ENCODE measurements at regions not wholly inside any gene's neighbourhood (a gene's known extent, or its start where the extent isn't known, plus 50 kb on each side); places are given as distances from the start of the nearest gene placed in this dataset.

DNA sequence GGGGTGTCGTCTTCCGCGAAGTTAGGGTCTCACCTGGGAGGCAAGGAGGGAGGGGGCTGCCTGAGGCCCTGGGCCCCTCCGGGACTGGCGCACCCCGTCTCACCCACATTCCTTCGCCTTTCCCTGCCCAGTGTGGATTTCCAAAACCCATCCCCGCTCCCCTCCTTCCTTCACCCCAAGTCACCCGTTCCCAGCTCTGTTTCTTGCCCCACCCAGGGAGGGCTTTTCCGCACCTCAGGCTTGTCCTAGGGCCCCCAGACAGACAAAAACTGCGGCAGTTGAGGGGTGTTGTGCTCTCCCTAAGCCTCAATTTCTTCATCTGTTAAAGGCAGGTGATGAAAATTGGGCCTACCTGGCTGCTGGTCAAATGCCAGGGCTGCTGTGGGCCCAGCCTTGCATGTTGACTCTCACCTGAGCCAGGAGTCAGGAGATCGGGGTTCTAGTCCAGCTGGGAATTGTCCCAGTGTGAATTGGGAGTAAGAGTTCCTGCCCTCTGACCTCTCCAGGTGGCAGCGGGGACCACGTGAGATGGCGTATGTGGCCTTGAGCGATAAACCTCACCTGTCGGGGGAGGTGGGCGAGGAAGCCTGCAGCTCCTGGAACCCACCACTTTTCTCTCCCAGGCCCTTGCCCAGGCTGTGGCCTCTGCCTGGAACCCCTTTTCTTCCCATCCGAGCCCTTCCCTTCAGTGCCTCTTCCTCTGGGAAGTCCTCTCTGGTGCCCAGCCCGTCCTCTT, 143.4 kb upstream of the IER5L start:
- BruUV-seq (replicated peaks), result no TSS peak
- CTCF ChIA-PET, result no interaction called here
- Histone ChIP-seq H3K27me3 (ENCODE audit: insufficient read depth, low read depth) (no peaks in the 10 kb centered on the region), H3K4me2 (no peak overlapping the region), H3F3A (ENCODE audit: insufficient read depth, low read depth) (no peaks in the 10 kb centered on the region), H3K9me2 (ENCODE audit: insufficient read depth) (no peaks in the 10 kb centered on the region), H2AFZ (no peak overlapping the region), H3K79me2 (ENCODE audit: low read depth) (no peaks in the 10 kb centered on the region), H3K9me3 (ENCODE audit: insufficient read depth, low read depth) (no peaks in the 10 kb centered on the region), H3K27ac (no peak overlapping the region), H3K36me3 (ENCODE audit: low read depth) (no peaks in the 10 kb centered on the region), H3K4me3 (no peak overlapping the region), H3K4me1 (replicated peaks; ENCODE audit: insufficient read depth) (no peaks in the 10 kb centered on the region), H4K20me1 (ENCODE audit: insufficient read depth) (no peaks in the 10 kb centered on the region)
- DNase-seq, result no peak
- TF ChIP-seq EZH2 (IDR thresholded peaks at IDR 0.05; ENCODE audit: low read depth), result no peak
- TF ChIP-seq, protein P1, sequence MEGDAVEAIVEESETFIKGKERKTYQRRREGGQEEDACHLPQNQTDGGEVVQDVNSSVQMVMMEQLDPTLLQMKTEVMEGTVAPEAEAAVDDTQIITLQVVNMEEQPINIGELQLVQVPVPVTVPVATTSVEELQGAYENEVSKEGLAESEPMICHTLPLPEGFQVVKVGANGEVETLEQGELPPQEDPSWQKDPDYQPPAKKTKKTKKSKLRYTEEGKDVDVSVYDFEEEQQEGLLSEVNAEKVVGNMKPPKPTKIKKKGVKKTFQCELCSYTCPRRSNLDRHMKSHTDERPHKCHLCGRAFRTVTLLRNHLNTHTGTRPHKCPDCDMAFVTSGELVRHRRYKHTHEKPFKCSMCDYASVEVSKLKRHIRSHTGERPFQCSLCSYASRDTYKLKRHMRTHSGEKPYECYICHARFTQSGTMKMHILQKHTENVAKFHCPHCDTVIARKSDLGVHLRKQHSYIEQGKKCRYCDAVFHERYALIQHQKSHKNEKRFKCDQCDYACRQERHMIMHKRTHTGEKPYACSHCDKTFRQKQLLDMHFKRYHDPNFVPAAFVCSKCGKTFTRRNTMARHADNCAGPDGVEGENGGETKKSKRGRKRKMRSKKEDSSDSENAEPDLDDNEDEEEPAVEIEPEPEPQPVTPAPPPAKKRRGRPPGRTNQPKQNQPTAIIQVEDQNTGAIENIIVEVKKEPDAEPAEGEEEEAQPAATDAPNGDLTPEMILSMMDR (conservative IDR thresholded peaks at IDR 0.05), result no peak
- intact Hi-C loops (cut with micrococcal nuclease; ENCODE audit: unreplicated experiment), result no loop called here
- POLR2A ChIA-PET (ENCODE audit: unreplicated experiment), result interaction anchor here (0.6 kb wide), 1 partner anchor 149 kb away, joined by 4 read pairs; no protein-coding TSS in a partner anchor

DNA sequence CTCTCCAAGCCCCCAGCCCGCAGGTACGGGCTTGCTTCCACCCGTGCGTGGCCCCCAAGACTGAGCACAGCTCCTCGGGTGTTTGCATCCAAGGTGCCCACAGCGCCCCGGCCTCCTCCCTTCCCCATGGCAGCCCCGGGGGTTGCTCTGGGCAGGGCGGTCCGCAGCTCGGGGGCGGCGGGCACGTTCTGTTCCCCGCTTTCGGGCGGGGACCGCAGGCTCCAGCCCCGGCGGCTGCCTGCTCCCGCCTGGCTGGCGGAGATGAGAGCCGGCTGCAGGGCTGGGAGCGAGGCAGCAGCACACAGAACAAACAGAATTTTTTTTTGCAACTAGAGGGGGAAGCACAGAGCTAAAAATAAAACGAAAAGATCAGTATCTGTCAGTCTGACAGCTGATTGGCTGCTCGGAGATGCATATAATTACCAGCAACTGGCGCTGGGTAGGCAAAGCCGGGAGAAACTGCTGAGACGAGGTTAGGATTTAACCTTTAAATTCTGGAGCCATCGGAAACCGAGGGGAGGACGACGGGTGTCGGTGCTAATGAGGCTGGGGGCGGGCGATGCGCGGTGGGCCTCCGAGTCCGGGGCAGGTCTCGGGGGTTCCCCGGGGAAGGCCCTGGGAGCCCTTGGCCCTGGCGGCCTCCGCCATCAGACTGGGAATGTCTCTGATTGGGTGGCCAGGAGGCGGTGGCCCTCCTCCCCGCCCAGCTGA, 142.7 kb upstream of the IER5L start:
- Histone ChIP-seq H3K9me2 (ENCODE audit: insufficient read depth) (no peaks in the 10 kb centered on the region), H3K27me3 (ENCODE audit: insufficient read depth, low read depth) (no peaks in the 10 kb centered on the region), H3K4me2 (no peak overlapping the region), H3K4me1 (replicated peaks; ENCODE audit: insufficient read depth) (no peaks in the 10 kb centered on the region), H2AFZ (no peak overlapping the region), H4K20me1 (ENCODE audit: insufficient read depth) (no peaks in the 10 kb centered on the region), H3F3A (ENCODE audit: insufficient read depth, low read depth) (no peaks in the 10 kb centered on the region), H3K27ac (no peak overlapping the region), H3K79me2 (ENCODE audit: low read depth) (no peaks in the 10 kb centered on the region), H3K4me3 (no peak overlapping the region), H3K36me3 (ENCODE audit: low read depth) (no peaks in the 10 kb centered on the region), H3K9me3 (ENCODE audit: insufficient read depth, low read depth) (no peaks in the 10 kb centered on the region)
- POLR2A ChIA-PET (ENCODE audit: unreplicated experiment), result interaction anchor here (0.6 kb wide), 2 partner anchors 148 to 159 kb away, joined by 4 to 8 read pairs; no protein-coding TSS in a partner anchor
- CTCF ChIA-PET, result no interaction called here
- DNase-seq, result peak in 1 of 2 experiments; percentile 48
- TF ChIP-seq, protein P1 (conservative IDR thresholded peaks at IDR 0.05), result no peak
- no peak for TF ChIP-seq EZH2 (IDR thresholded peaks at IDR 0.05; ENCODE audit: low read depth)
- intact Hi-C loops (cut with micrococcal nuclease; ENCODE audit: unreplicated experiment), result no loop called here
- TSS peak; percentile 74 for BruUV-seq (replicated peaks)

DNA sequence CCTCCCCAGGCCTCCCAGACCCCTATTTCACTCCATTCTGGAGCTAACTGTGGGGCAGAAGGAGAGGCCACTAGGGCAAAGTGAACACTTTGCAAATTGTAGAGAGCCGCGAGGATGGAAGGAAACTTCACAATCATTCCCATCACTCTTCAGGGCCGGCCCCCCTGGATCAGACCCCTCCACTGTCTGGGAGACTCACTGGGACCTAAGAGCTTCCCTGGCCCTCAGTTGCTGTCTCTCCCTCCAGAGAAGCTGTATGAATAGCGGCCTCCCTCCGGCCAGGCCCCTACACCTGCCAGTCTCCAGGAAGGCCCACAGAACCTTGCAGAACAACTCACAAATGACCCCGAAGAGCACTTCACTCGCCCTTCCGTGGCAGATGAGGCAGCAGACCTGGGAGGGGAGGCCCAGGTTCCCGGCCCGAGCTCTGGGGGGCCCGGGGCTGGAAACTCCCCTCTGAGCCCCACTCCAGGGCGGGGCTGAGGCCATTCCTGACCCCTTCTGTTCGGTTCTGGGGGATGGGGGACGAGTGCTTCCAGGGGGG, 141.9 kb upstream of the IER5L start:
- no peaks in the 10 kb centered on the region for H3K4me1 ChIP-seq (replicated peaks; ENCODE audit: insufficient read depth)
- no peak for DNase-seq
- H3F3A ChIP-seq (ENCODE audit: insufficient read depth, low read depth), result no peaks in the 10 kb centered on the region
- no TSS peak for BruUV-seq (replicated peaks)
- no peaks in the 10 kb centered on the region for H3K36me3 ChIP-seq (ENCODE audit: low read depth)
- CTCF ChIA-PET, result no interaction called here
- POLR2A ChIA-PET (ENCODE audit: unreplicated experiment), result interaction anchor here (0.6 kb wide), 1 partner anchor 159 kb away, joined by 8 read pairs; no protein-coding TSS in a partner anchor
- H3K27ac ChIP-seq, result no peak overlapping the region
- intact Hi-C loops (cut with micrococcal nuclease; ENCODE audit: unreplicated experiment), result no loop called here
- no peaks in the 10 kb centered on the region for H3K27me3 ChIP-seq (ENCODE audit: insufficient read depth, low read depth)
- H4K20me1 ChIP-seq (ENCODE audit: insufficient read depth), result no peaks in the 10 kb centered on the region
- no peaks in the 10 kb centered on the region for H3K79me2 ChIP-seq (ENCODE audit: low read depth)
- H3K9me2 ChIP-seq (ENCODE audit: insufficient read depth), result no peaks in the 10 kb centered on the region
- TF ChIP-seq, protein P1 (conservative IDR thresholded peaks at IDR 0.05), result no peak
- no peak for TF ChIP-seq EZH2 (IDR thresholded peaks at IDR 0.05; ENCODE audit: low read depth)
- no peak overlapping the region for H3K4me2 ChIP-seq
- no peak overlapping the region for H2AFZ ChIP-seq
- no peaks in the 10 kb centered on the region for H3K9me3 ChIP-seq (ENCODE audit: insufficient read depth, low read depth)
- no peak overlapping the region for H3K4me3 ChIP-seq
